Brain microvascular endothelial cell (primary cell): ENCODE measurements at regions not wholly inside any gene's neighbourhood (a gene's known extent, or its start where the extent isn't known, plus 50 kb on each side); places are given as distances from the start of the nearest gene placed in this dataset.
A peak's percentile ranks its signal among the peaks of the same experiment; 100 is the strongest.

Source experiments
- DNase-seq: peaks from one replicate; pipeline ENCODE4 v3.0.0-alpha.2; 2020
- H3K27ac ChIP-seq: fragments of 250-450 bp; sonication (Bioruptor Pico); 2 replicates; pipeline ENCODE4 v1.5.1; 2020; ENCODE audit warnings: mild to moderate bottlenecking, moderate library complexity
- H3K27me3 ChIP-seq: fragments of 250-450 bp; sonication (Bioruptor Pico); replicated peaks from 2 replicates; pipeline ENCODE4 v1.5.1; 2020; ENCODE audit warnings: mild to moderate bottlenecking
- H3K36me3 ChIP-seq: fragments of 250-450 bp; sonication (Bioruptor Pico); replicated peaks from 2 replicates; pipeline ENCODE4 v1.5.1; 2020; ENCODE audit warnings: mild to moderate bottlenecking
- H3K4me3 ChIP-seq: 2 replicates; pipeline ENCODE4 v1.5.1; 2011; ENCODE audit warnings: low read depth, mild to moderate bottlenecking, control low read depth, low read length, moderate library complexity
- in situ Hi-C: cut with HindIII; loops from 2 replicates; pipeline ENCODE4 v1.10.0; 2017; ENCODE audit warnings: low sequenced_read_pairs, low pct_ligation_motif_present
- TF ChIP-seq, protein P1 (sequence below): IDR thresholded peaks from 2 replicates; pipeline ENCODE4 v1.5.1; 2011; ENCODE audit warnings: low read depth, mild to moderate bottlenecking, moderate library complexity, low read length, control low read depth, inconsistent platforms; ENCODE audit errors: missing control alignments

GRCh38 chr3:187955587-187955952, 198.4 kb upstream of the LPP start:
- Histone ChIP-seq H3K4me3 (no peak overlapping the region), H3K27me3 (no peaks in the 10 kb centered on the region), H3K36me3 (no peaks in the 10 kb centered on the region), H3K27ac (peak overlapping the region; percentile 39)
- TF ChIP-seq, protein P1, sequence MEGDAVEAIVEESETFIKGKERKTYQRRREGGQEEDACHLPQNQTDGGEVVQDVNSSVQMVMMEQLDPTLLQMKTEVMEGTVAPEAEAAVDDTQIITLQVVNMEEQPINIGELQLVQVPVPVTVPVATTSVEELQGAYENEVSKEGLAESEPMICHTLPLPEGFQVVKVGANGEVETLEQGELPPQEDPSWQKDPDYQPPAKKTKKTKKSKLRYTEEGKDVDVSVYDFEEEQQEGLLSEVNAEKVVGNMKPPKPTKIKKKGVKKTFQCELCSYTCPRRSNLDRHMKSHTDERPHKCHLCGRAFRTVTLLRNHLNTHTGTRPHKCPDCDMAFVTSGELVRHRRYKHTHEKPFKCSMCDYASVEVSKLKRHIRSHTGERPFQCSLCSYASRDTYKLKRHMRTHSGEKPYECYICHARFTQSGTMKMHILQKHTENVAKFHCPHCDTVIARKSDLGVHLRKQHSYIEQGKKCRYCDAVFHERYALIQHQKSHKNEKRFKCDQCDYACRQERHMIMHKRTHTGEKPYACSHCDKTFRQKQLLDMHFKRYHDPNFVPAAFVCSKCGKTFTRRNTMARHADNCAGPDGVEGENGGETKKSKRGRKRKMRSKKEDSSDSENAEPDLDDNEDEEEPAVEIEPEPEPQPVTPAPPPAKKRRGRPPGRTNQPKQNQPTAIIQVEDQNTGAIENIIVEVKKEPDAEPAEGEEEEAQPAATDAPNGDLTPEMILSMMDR = no peak
- in situ Hi-C loops = no loop called here
- no peak for DNase-seq

- H3K4me3 ChIP-seq = no peak overlapping the region
- TF ChIP-seq, protein P1 = no peak
- no peaks in the 10 kb centered on the region for H3K27me3 ChIP-seq
- no peak for DNase-seq
- H3K27ac ChIP-seq = no peak overlapping the region
- no peaks in the 10 kb centered on the region for H3K36me3 ChIP-seq
- in situ Hi-C loops = no loop called here
Observed at GRCh38 chr3:187957165-187957581, 196.8 kb upstream of the LPP start.

DNA sequence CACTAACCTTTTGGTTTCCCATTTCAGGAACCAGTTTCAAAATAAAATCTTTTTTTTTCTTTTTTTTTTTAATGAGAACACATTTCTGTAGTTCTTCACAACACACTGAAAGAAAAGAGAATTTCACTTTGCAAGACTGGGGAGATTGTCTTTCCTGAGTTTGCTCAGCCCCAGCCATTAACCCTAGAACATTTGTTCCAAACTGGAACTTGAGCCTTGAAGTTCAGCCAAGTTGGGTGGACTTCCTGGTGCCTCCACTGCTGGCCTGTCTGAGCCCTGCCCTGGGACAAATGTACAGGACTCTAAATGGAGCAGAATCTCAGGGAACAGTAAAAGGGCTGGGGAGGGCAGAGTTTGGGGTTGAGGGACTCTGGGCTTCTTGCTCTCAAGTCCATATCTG, 196.4 kb upstream of the LPP start:
- TF ChIP-seq, protein P1 = no peak
- DNase-seq = no peak
- no peaks in the 10 kb centered on the region for H3K27me3 ChIP-seq
- H3K36me3 ChIP-seq = no peaks in the 10 kb centered on the region
- H3K27ac ChIP-seq = no peak overlapping the region
- no peak overlapping the region for H3K4me3 ChIP-seq
- in situ Hi-C loops = no loop called here

- Histone ChIP-seq H3K36me3 (no peaks in the 10 kb centered on the region), H3K4me3 (no peak overlapping the region), H3K27me3 (no peaks in the 10 kb centered on the region), H3K27ac (no peak overlapping the region)
- in situ Hi-C loops = no loop called here
- no peak for DNase-seq
- TF ChIP-seq, protein P1 = no peak
Observed at GRCh38 chr3:187958432-187959003, 195.4 kb upstream of the LPP start.

- H3K27me3 ChIP-seq = no peaks in the 10 kb centered on the region
- peak; percentile 34 for DNase-seq
- H3K27ac ChIP-seq = no peak overlapping the region
- H3K4me3 ChIP-seq = no peak overlapping the region
- TF ChIP-seq, protein P1 = no peak
- in situ Hi-C loops = no loop called here
- H3K36me3 ChIP-seq = no peaks in the 10 kb centered on the region
Observed at GRCh38 chr3:187960820-187961219, 193.1 kb upstream of the LPP start.

DNA sequence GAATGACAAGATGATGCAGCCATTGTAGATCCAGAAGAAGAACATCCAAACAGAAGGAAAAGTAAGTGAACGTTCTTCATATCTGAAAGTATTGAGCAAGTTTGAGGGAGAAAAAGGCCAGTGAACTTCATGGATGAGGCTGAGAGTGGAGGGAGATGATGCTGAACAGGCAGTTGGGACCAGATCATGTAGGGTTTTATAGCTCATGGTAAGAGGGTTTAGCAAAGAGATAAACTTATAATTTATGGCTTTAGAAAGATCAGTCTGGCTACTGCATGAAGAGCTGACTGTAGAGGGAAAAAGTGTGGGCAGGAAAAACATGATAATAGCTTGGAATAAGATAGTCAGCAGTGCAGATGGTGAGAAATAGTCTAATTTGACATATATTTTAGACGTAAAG, 192.6 kb upstream of the LPP start:
- no peaks in the 10 kb centered on the region for H3K27me3 ChIP-seq
- H3K27ac ChIP-seq = no peak overlapping the region
- in situ Hi-C loops = no loop called here
- no peaks in the 10 kb centered on the region for H3K36me3 ChIP-seq
- H3K4me3 ChIP-seq = no peak overlapping the region
- TF ChIP-seq, protein P1 = no peak
- no peak for DNase-seq
